GM19397 (cell line): ENCODE measurements at regions not wholly inside any gene's neighbourhood (a gene's known extent, or its start where the extent isn't known, plus 50 kb on each side); places are given as distances from the start of the nearest gene placed in this dataset.

Experiments
- ATAC-seq: cut with Tn5 transposase; IDR thresholded peaks from one replicate; pipeline ENCODE4 v1.9.1; 2021; ENCODE audit warnings: mild to moderate bottlenecking, moderate library complexity; ENCODE audit not compliant: unreplicated experiment

GRCh38 chr13:73865027-73865426 is 269.2 kb downstream of the KLF12 start:
- ATAC-seq = no peak

- ATAC-seq = no peak
Measured at GRCh38 chr13:73861136-73861535, 273.1 kb downstream of the KLF12 start.

GRCh38 chr13:73860501-73860900 is 273.7 kb downstream of the KLF12 start:
- ATAC-seq = no peak

- no peak for ATAC-seq
Measured at GRCh38 chr13:73859841-73860240, 274.4 kb downstream of the KLF12 start.

GRCh38 chr13:73857106-73857505 is 277.1 kb downstream of the KLF12 start:
- no peak for ATAC-seq

- ATAC-seq = no peak
Measured at GRCh38 chr13:73851104-73851503, 283.1 kb downstream of the KLF12 start.

- no peak for ATAC-seq
Measured at GRCh38 chr13:73850104-73850873, 283.9 kb downstream of the KLF12 start.

- no peak for ATAC-seq
Measured at GRCh38 chr13:73849292-73849691, 284.9 kb downstream of the KLF12 start.

- no peak for ATAC-seq
Measured at GRCh38 chr13:73844986-73845385, 289.2 kb downstream of the KLF12 start.

GRCh38 chr13:73842626-73843025 is 291.6 kb downstream of the KLF12 start:
- ATAC-seq = no peak

- ATAC-seq = no peak
Measured at GRCh38 chr13:73842184-73842583, 292.0 kb downstream of the KLF12 start.

- no peak for ATAC-seq
Measured at GRCh38 chr13:73837147-73837546, 297.1 kb downstream of the KLF12 start.

GRCh38 chr13:73835138-73835721 is 299.0 kb downstream of the KLF12 start:
- peak; percentile 44 for ATAC-seq

GRCh38 chr13:73833325-73834070 is 300.7 kb downstream of the KLF12 start:
- ATAC-seq = no peak

- ATAC-seq = no peak
Measured at GRCh38 chr13:73832825-73833224, 301.4 kb downstream of the KLF12 start.

- no peak for ATAC-seq
Measured at GRCh38 chr13:73832128-73832588, 302.0 kb downstream of the KLF12 start.

GRCh38 chr13:73829416-73829815 is 304.8 kb downstream of the KLF12 start:
- ATAC-seq = no peak

GRCh38 chr13:73828811-73829210 is 305.4 kb downstream of the KLF12 start:
- no peak for ATAC-seq

GRCh38 chr13:73827434-73827833 is 306.8 kb downstream of the KLF12 start:
- ATAC-seq = no peak

- ATAC-seq = no peak
Measured at GRCh38 chr13:73825143-73825542, 309.1 kb downstream of the KLF12 start.

GRCh38 chr13:73822668-73823592 is 311.3 kb downstream of the KLF12 start:
- no peak for ATAC-seq
